Pancreas (tissue), 10 donors: ENCODE measurements at regions not wholly inside any gene's neighbourhood (a gene's known extent, or its start where the extent isn't known, plus 50 kb on each side); places are given as distances from the start of the nearest gene placed in this dataset.

Source experiments
- ATAC-seq, 4 donors: fragments of 200-7000 bp; cut with Tn5 transposase; one replicate each; pipeline versions ENCODE4 v1.8.0 to v1.9.1; 2020; ENCODE audit warnings: mild to moderate bottlenecking in 4 of 4, moderate library complexity in 4 of 4
- DNase-seq, 6 donors: peaks; one replicate each; pipeline ENCODE4 v3.0.0-alpha.2; 2020
- FAIRE-seq: peaks from 2 replicates; lab custom pipeline; 2012; peaks lifted over from hg19 to GRCh38; lab: Jason Lieb, UNC
- H3K27ac ChIP-seq, 4 donors: fragments of 200-600 bp; sonication (generic); 1 replicate in 3 of 4; 2 replicates in 1 of 4; pipeline versions ENCODE4 v1.5.0 to v1.8.0; 2020
- H3K27me3 ChIP-seq, 4 donors: fragments of 200-600 bp; one replicate each; pipeline ENCODE4 v1.8.0; 2021
- H3K36me3 ChIP-seq, 3 donors: fragments of 200-600 bp; sonication (generic) in 1 of 3; one replicate each; pipeline versions ENCODE4 v1.5.0 to v1.8.0; 2020 to 2021
- H3K4me1 ChIP-seq, 3 donors: fragments of 200-600 bp; one replicate each; pipeline ENCODE4 v1.8.0; 2021
- H3K4me3 ChIP-seq, 4 donors: fragments of 200-600 bp; sonication (generic) in 2 of 4; one replicate each; pipeline versions ENCODE4 v1.5.0 to v1.8.0; 2020 to 2021
- H3K9me3 ChIP-seq, 4 donors: fragments of 200-600 bp; one replicate each; pipeline ENCODE4 v1.8.0; 2021
- WGBS, 2 donors: extraction: QIAGEN DNeasy Blood & Tissue Kit; methylation state at CpG; one replicate each; pipeline ENCODE4 v1.1.7; 2013; 5-methylcytosine and 5-hydroxymethylcytosine counted together
- intact Hi-C, 3 donors: fragments of 100-400 bp; cut with DNase I; formaldehyde crosslinking; loops; one replicate each; pipeline versions ENCODE4 v1.11.1 to v1.14.2; 2022
- TF ChIP-seq, protein P1 (sequence below), 4 donors: fragments of 200-600 bp; sonication (generic) in 3 of 4; IDR thresholded peaks; one replicate each; pipeline versions ENCODE4 v1.5.0 to v1.8.0; 2021; ENCODE audit warnings: antibody characterized with exemption in 4 of 4
- donor health status: healthy with polysubstance abuse.
- donor health status: DM: no; HTN: no; CAD: no; lungs with moderate emphysema.
- donor health status: DM: no; HTN: no; CAD: no.
- donor health status: control.
- donor health status: control.
- donor health status: Bipolar disorder and iron deficiency.
- donor health status: DM: yes; HTN: yes; CAD: no.
- donor health status: DM: no; HTN: no; CAD: no.
- donor health status: DM: no; HTN: no; CAD: no.
- donor health status: DM: yes; HTN: yes; CAD: no.

DNA sequence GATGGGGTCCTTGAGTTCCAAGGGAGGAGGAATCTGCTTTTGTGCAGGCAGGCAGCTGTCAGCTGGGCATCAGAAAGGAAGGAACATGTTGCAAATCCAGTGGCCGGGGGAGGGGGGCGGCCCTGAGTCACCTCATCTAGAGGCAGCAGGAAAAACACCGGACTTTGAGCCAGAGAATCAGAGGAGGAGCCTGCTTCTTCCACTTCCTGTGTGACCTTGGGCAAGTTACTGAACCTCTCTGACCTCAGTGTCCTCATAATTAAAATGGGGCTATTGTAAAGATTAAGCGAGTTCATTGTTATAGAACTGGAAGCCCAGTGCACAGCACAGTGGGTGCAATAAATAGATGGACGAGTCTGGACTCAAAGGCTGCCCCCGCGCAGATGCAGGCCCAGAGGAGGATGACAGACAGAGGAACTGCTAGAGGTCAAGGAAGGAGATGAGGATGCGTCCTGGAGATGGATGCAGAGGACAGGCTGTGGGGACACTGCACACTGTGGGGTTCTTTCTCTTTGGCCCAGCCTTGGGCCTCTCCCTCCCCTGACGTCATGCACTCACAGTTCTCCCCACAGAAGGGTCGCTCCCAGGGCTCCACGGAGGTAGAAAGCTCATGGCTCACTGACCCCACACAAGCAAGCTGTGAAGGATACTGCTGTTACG lies 714.3 kb downstream of the MATN1 start:
- no peaks in the 10 kb centered on the region for H3K9me3 ChIP-seq
- ATAC-seq (peak in 2 of 4 donors; percentile 62 to 68), DNase-seq (no peak), FAIRE-seq (no peak)
- WGBS, 2 donors = 65 to 75% methylated on average over 12 of the region's 12 CpGs
- no peaks in the 10 kb centered on the region for H3K27me3 ChIP-seq
- intact Hi-C loops = no loop called here
- no peak overlapping the region for H3K27ac ChIP-seq
- no peaks in the 10 kb centered on the region for H3K4me1 ChIP-seq
- H3K36me3 ChIP-seq = no peaks in the 10 kb centered on the region
- no peak overlapping the region for H3K4me3 ChIP-seq
- TF ChIP-seq, protein P1, sequence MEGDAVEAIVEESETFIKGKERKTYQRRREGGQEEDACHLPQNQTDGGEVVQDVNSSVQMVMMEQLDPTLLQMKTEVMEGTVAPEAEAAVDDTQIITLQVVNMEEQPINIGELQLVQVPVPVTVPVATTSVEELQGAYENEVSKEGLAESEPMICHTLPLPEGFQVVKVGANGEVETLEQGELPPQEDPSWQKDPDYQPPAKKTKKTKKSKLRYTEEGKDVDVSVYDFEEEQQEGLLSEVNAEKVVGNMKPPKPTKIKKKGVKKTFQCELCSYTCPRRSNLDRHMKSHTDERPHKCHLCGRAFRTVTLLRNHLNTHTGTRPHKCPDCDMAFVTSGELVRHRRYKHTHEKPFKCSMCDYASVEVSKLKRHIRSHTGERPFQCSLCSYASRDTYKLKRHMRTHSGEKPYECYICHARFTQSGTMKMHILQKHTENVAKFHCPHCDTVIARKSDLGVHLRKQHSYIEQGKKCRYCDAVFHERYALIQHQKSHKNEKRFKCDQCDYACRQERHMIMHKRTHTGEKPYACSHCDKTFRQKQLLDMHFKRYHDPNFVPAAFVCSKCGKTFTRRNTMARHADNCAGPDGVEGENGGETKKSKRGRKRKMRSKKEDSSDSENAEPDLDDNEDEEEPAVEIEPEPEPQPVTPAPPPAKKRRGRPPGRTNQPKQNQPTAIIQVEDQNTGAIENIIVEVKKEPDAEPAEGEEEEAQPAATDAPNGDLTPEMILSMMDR (IDR thresholded peaks at IDR 0.05) = no peak

GRCh38 chr1:30008372-30008997 lies 714.9 kb downstream of the MATN1 start:
- Histone ChIP-seq H3K9me3 (no peaks in the 10 kb centered on the region), H3K4me1 (no peaks in the 10 kb centered on the region), H3K36me3 (no peaks in the 10 kb centered on the region), H3K27me3 (no peaks in the 10 kb centered on the region), H3K27ac (no peak overlapping the region), H3K4me3 (no peak overlapping the region)
- ATAC-seq (peak in 2 of 4 donors; percentile 26 to 62), FAIRE-seq (no peak), DNase-seq (no peak)
- 33 to 37% methylated on average over 6 of the region's 6 CpGs for WGBS, 2 donors
- intact Hi-C loops = no loop called here
- TF ChIP-seq, protein P1 (IDR thresholded peaks at IDR 0.05) = no peak

DNA sequence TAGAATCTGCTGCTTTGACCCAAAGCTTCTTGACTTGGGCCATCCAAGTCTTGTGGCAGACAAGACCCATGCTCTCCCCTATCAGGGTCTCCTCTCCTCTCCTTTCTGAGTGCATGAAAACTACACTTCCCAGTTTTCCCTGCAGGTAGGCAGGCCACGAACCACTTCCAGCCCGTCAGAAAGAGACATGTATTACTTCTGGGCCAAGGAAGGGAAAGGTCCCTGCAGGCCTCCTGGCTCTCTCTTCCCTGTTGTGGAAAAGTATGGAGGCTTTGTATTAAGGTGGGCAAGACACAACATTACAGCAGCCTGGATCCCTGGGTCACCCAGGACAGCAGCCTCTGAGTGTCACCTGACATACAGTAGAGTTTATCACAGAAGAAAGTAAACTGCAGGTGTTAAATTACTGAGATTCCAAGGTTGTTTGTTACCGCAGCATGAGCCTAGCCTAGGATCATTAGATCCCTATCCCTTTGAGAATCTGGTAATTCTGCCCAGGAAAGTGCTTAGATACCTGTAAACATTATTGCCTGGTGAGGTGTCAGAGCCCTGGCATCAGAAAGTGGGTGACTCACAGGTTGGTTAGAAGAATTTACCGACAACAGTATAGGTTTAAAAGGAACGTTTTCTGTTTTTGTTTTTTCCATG lies 717.3 kb downstream of the MATN1 start:
- Histone ChIP-seq H3K27ac (no peak overlapping the region), H3K4me3 (no peak overlapping the region), H3K4me1 (no peaks in the 10 kb centered on the region), H3K9me3 (no peaks in the 10 kb centered on the region), H3K36me3 (no peaks in the 10 kb centered on the region), H3K27me3 (no peaks in the 10 kb centered on the region)
- TF ChIP-seq, protein P1 (IDR thresholded peaks at IDR 0.05) = no peak
- DNase-seq = no peak
- peak in 1 of 4 donors; percentile 35 for ATAC-seq
- 32 to 37% methylated on average over 5 of the region's 5 CpGs for WGBS, 2 donors
- FAIRE-seq = no peak
- intact Hi-C loops = no loop called here

- no peak for DNase-seq
- no peak overlapping the region for H3K4me3 ChIP-seq
- H3K27me3 ChIP-seq = no peaks in the 10 kb centered on the region
- no peak for ATAC-seq
- intact Hi-C loops = no loop called here
- no peaks in the 10 kb centered on the region for H3K36me3 ChIP-seq
- FAIRE-seq = no peak
- H3K9me3 ChIP-seq = no peaks in the 10 kb centered on the region
- no peaks in the 10 kb centered on the region for H3K4me1 ChIP-seq
- no peak overlapping the region for H3K27ac ChIP-seq
- 59 to 69% methylated on average over 5 of the region's 5 CpGs for WGBS, 2 donors
- TF ChIP-seq, protein P1 (IDR thresholded peaks at IDR 0.05) = no peak
Measured at GRCh38 chr1:30001732-30002039, 721.7 kb downstream of the MATN1 start.
